GM12878 (cell line): ENCODE measurements at regions not wholly inside any gene's neighbourhood (a gene's known extent, or its start where the extent isn't known, plus 50 kb on each side); places are given as distances from the start of the nearest gene placed in this dataset.

Source experiments
- EP300 ChIP-seq, 2 experiments: fragments of 150-350 bp in 1 of 2; IDR thresholded peaks; 2 replicates each; pipeline ENCODE4 v1.6.1; 2011 to 2012; ENCODE audit warnings: low read depth in 2 of 2, low read length in 2 of 2, borderline replicate concordance in 1 of 2, improper control_type of control experiment in 1 of 2, inconsistent platforms in 1 of 2; ENCODE audit not compliant: control insufficient read depth in 1 of 2
- RAD21 ChIP-seq: IDR thresholded peaks from 2 replicates; pipeline ENCODE4 v1.6.1; 2011; ENCODE audit warnings: mild to moderate bottlenecking, low read depth, low read length, moderate library complexity; ENCODE audit not compliant: insufficient read depth
- TAF1 ChIP-seq: IDR thresholded peaks from 2 replicates; pipeline ENCODE4 v1.6.1; 2011; ENCODE audit warnings: mild to moderate bottlenecking, low read depth, low read length, borderline replicate concordance
- YY1 ChIP-seq: IDR thresholded peaks from 2 replicates; pipeline ENCODE4 v1.6.1; 2011; ENCODE audit warnings: low read depth, mild to moderate bottlenecking, low read length
- TF ChIP-seq, protein P1 (sequence below), 3 experiments: IDR thresholded peaks in 2 of 3; conservative IDR thresholded peaks in 1 of 3; 2 replicates each; pipeline ENCODE4 v1.5.1; 2011; ENCODE audit warnings: low read depth in 3 of 3, low read length in 3 of 3, mild to moderate bottlenecking in 3 of 3, control low read depth in 2 of 3, moderate library complexity in 2 of 3, inconsistent platforms in 1 of 3, mixed read lengths in 1 of 3; ENCODE audit not compliant: control insufficient read depth in 2 of 3, insufficient read depth in 1 of 3; ENCODE audit errors: extremely low read depth in 1 of 3
- TF ChIP-seq, protein P2 (sequence below): IDR thresholded peaks from 2 replicates; pipeline ENCODE4 v1.6.1; 2011; ENCODE audit warnings: low read depth, mild to moderate bottlenecking, low read length, moderate library complexity, borderline replicate concordance; ENCODE audit errors: extremely low read depth

DNA sequence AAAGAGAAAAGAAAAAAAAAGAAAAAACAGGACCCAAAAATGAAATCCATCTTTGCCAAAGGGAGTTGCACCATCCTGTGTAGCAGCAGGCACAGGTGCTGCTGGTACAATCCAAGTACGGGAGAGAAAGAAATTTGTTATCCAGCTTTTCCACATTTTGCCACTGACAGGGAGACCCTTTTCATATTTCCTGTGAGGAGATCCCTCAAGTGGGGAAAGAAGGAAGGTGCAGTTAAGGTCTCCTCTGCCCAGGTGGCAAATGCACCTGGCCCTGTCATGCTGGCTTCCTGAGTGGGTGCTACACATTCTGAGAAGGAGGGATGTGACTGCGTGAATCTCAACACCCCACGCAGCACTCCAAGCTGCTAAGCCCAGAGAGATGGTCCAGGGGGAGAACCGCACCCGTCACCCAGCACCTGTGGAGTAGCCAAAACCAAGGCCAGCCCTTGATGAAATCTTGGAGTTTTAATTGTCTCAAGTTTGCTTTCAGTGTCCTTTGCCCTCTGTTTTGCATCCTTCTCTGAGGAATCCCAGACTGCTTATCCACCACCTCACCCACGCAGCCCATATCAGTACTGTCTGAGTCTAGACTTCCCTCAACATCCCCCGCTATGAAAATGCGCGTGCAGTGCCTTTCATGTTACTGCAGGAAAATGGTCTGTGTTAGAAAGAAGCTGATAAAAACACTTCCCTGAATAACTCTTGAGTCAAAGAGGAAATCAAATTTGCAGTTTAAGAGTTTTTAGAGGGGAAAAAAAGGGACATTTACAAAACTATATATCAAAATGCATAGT is 141.9 kb upstream of the THBS1 start:
- TF ChIP-seq TAF1, result no peak
- TF ChIP-seq, protein P1, sequence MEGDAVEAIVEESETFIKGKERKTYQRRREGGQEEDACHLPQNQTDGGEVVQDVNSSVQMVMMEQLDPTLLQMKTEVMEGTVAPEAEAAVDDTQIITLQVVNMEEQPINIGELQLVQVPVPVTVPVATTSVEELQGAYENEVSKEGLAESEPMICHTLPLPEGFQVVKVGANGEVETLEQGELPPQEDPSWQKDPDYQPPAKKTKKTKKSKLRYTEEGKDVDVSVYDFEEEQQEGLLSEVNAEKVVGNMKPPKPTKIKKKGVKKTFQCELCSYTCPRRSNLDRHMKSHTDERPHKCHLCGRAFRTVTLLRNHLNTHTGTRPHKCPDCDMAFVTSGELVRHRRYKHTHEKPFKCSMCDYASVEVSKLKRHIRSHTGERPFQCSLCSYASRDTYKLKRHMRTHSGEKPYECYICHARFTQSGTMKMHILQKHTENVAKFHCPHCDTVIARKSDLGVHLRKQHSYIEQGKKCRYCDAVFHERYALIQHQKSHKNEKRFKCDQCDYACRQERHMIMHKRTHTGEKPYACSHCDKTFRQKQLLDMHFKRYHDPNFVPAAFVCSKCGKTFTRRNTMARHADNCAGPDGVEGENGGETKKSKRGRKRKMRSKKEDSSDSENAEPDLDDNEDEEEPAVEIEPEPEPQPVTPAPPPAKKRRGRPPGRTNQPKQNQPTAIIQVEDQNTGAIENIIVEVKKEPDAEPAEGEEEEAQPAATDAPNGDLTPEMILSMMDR (IDR thresholded peaks at IDR 0.05 in 2 of 3, conservative IDR thresholded peaks at IDR 0.05 in 1 of 3; ENCODE audit: control insufficient read depth in 2 of 3, extremely low read depth in 1 of 3, insufficient read depth in 1 of 3, low read depth in 3 of 3, low read length in 3 of 3), result no peak
- TF ChIP-seq, protein P2, sequence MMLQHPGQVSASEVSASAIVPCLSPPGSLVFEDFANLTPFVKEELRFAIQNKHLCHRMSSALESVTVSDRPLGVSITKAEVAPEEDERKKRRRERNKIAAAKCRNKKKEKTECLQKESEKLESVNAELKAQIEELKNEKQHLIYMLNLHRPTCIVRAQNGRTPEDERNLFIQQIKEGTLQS, result no peak
- no peak for TF ChIP-seq YY1
- 0 out of 2 replicates have a peak, but pooled peaks have one; percentile 12 for TF ChIP-seq RAD21
- TF ChIP-seq EP300 (IDR thresholded peaks at IDR 0.05; ENCODE audit: borderline replicate concordance in 1 of 2, control insufficient read depth in 1 of 2, low read depth in 2 of 2, low read length in 2 of 2), result no peak
